Right lobe of liver (tissue), 6 donors: ENCODE measurements at regions not wholly inside any gene's neighbourhood (a gene's known extent, or its start where the extent isn't known, plus 50 kb on each side); places are given as distances from the start of the nearest gene placed in this dataset.

Experiments used
- ATAC-seq, 4 donors: fragments of 200-7000 bp; cut with Tn5 transposase; one replicate each; pipeline ENCODE4 v1.9.1; 2020; ENCODE audit warnings: mild to moderate bottlenecking in 4 of 4, moderate library complexity in 4 of 4
- DNase-seq, 3 donors: peaks; one replicate each; pipeline ENCODE4 v3.0.0-alpha.2; 2020
- H3K27ac ChIP-seq, 3 donors: fragments of 200-600 bp; one replicate each; pipeline ENCODE4 v1.8.0; 2022
- H3K27me3 ChIP-seq, 2 donors: fragments of 200-600 bp; one replicate each; pipeline ENCODE4 v1.8.0; 2022
- H3K36me3 ChIP-seq, 4 donors: fragments of 200-600 bp; sonication (generic) in 1 of 4; one replicate each; pipeline versions ENCODE4 v1.5.1 to v1.8.0; 2017 to 2022; ENCODE audit warnings: control low read depth in 1 of 4
- H3K4me1 ChIP-seq, 4 donors: fragments of 200-600 bp; sonication (generic) in 1 of 4; one replicate each; pipeline versions ENCODE4 v1.5.1 to v1.8.0; 2017 to 2022; ENCODE audit warnings: control low read depth in 1 of 4
- H3K4me3 ChIP-seq, 3 donors: fragments of 200-600 bp; one replicate each; pipeline ENCODE4 v1.8.0; 2022
- H3K9me3 ChIP-seq, 4 donors: fragments of 200-600 bp; sonication (generic) in 1 of 4; one replicate each; pipeline versions ENCODE4 v1.5.1 to v1.8.0; 2017 to 2022; ENCODE audit warnings: control low read depth in 1 of 4
- CTCF ChIP-seq, 4 donors: fragments of 200-600 bp in 3 of 4; fragments of 450-650 bp in 1 of 4; IDR thresholded peaks; one replicate each; pipeline versions ENCODE4 v1.5.1 to v1.8.0; 2016 to 2022; ENCODE audit warnings: antibody characterized with exemption in 4 of 4, mild to moderate bottlenecking in 2 of 4
- POLR2A ChIP-seq: fragments of 450-650 bp; IDR thresholded peaks from one replicate; pipeline ENCODE4 v1.6.1; 2017; ENCODE audit warnings: antibody characterized with exemption, mild to moderate bottlenecking
- WGBS: methylation state at CpG from one replicate; pipeline ENCODE4 v1.1.6; 2018; ENCODE audit warnings: low coverage, low lambda C conversion rate; ENCODE audit not compliant: insufficient coverage; ENCODE audit errors: missing lambda C conversion rate; 5-methylcytosine and 5-hydroxymethylcytosine counted together
- intact Hi-C, 2 donors: fragments of 100-400 bp; cut with DNase I; formaldehyde crosslinking; loops; one replicate each; pipeline versions ENCODE4 v1.11.2 to v1.14.1; 2022
- donor health status: DM: no; HTN: yes; CAD: no.
- donor health status: DM: no; HTN: no; CAD: no.
- donor health status: DM: no; HTN: no; CAD: no.
- donor health status: DM: no; HTN: yes; CAD: no.
- donor health status: DM: no; HTN: yes; CAD: no.

GRCh38 chrX:38902972-38903492 lies 101.8 kb downstream of the MID1IP1 start:
- H3K4me3 ChIP-seq: no peak overlapping the region
- intact Hi-C loops: no loop called here
- no peak overlapping the region for H3K27ac ChIP-seq
- H3K4me1 ChIP-seq: no peaks in the 10 kb centered on the region
- TF ChIP-seq CTCF (IDR thresholded peaks at IDR 0.05) (no peak), POLR2A (no peak)
- no peaks in the 10 kb centered on the region for H3K36me3 ChIP-seq
- no peaks in the 10 kb centered on the region for H3K9me3 ChIP-seq
- no peak for ATAC-seq
- H3K27me3 ChIP-seq: no peaks in the 10 kb centered on the region
- DNase-seq: no peak
- 50% methylated on average over 9 of the region's 13 CpGs for WGBS

- ATAC-seq: no peak
- H3K36me3 ChIP-seq: no peaks in the 10 kb centered on the region
- WGBS: 70% methylated on average over 6 of the region's 6 CpGs
- intact Hi-C loops: no loop called here
- DNase-seq: no peak
- no peaks in the 10 kb centered on the region for H3K9me3 ChIP-seq
- TF ChIP-seq POLR2A (no peak), CTCF (IDR thresholded peaks at IDR 0.05) (no peak)
- no peaks in the 10 kb centered on the region for H3K27me3 ChIP-seq
- no peak overlapping the region for H3K27ac ChIP-seq
- no peak overlapping the region for H3K4me3 ChIP-seq
- H3K4me1 ChIP-seq: peaks cover 0 to 30% (median 3%) of the 10 kb centered on the region in 4 donors
These were observed 115.5 kb downstream of the MID1IP1 start for GRCh38 chrX:38916801-38917200.

GRCh38 chrX:38917954-38918353 lies 116.7 kb downstream of the MID1IP1 start:
- H3K27me3 ChIP-seq: no peaks in the 10 kb centered on the region
- intact Hi-C loops: no loop called here
- WGBS: 42% methylated on average over 3 of the region's 4 CpGs

GRCh38 chrX:38919202-38919601 lies 117.9 kb downstream of the MID1IP1 start:
- Histone ChIP-seq H3K36me3 (no peaks in the 10 kb centered on the region), H3K9me3 (no peaks in the 10 kb centered on the region), H3K4me3 (no peak overlapping the region), H3K4me1 (peaks cover 0 to 33% (median 3%) of the 10 kb centered on the region in 4 donors), H3K27me3 (no peaks in the 10 kb centered on the region), H3K27ac (no peak overlapping the region)
- WGBS: 62% methylated on average over 2 of the region's 2 CpGs
- ATAC-seq (no peak), DNase-seq (no peak)
- TF ChIP-seq CTCF (IDR thresholded peaks at IDR 0.05) (no peak), POLR2A (no peak)
- intact Hi-C loops: no loop called here

More at GRCh38 chrX:38917954-38918353, 116.7 kb downstream of the MID1IP1 start:
- Histone ChIP-seq H3K4me1 (peaks cover 0 to 30% (median 3%) of the 10 kb centered on the region in 4 donors), H3K9me3 (no peaks in the 10 kb centered on the region), H3K36me3 (no peaks in the 10 kb centered on the region), H3K4me3 (no peak overlapping the region), H3K27ac (no peak overlapping the region)
- TF ChIP-seq CTCF (IDR thresholded peaks at IDR 0.05): no peak
- DNase-seq (peak; percentile 48 to 70 (median 70)), ATAC-seq (peak; percentile 80 to 93 (median 80))
